DMS153 treated with DMSO at 0.1 percent for 48 hours (cell line): ENCODE measurements at regions not wholly inside any gene's neighbourhood (a gene's known extent, or its start where the extent isn't known, plus 50 kb on each side); places are given as distances from the start of the nearest gene placed in this dataset.

Source experiments
- DNase-seq: peaks from one replicate; lab custom pipeline; 2025; ENCODE audit not compliant: unreplicated experiment; lab: John Stamatoyannopoulos, UW

DNA sequence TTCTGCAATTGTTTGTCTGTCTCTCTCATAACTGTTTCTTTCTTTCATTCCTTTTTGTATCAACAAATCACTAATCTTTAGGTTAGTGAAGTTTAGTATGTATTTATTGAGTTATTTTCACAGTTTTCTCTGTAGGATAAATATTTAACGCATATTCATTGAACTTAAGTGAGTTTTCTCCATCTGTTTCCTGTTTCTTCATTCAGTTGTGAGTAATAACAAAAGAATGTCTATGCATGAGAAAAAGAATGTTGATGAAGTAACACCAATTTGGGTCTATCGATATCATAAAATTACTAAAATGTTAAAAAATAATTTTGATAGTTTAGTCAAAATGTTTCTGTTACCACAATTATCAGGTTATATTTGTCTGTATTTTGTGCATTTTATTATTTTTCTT, 948.0 kb downstream of the DSC3 start:
- no peak for DNase-seq

GRCh38 chr18:30093376-30093775, 949.2 kb downstream of the DSC3 start:
- DNase-seq, result no peak

GRCh38 chr18:30088238-30089015, 954.1 kb downstream of the DSC3 start:
- no peak for DNase-seq

- DNase-seq, result no peak
Measured at GRCh38 chr18:30086351-30086750, 956.2 kb downstream of the DSC3 start.

GRCh38 chr18:30081122-30081521, 961.4 kb downstream of the DSC3 start:
- no peak for DNase-seq

GRCh38 chr18:30072609-30073385, 969.7 kb downstream of the DSC3 start:
- no peak for DNase-seq

- DNase-seq, result no peak
Measured at GRCh38 chr18:30066288-30066687, 976.3 kb downstream of the DSC3 start.

GRCh38 chr18:30057398-30057797, 985.1 kb downstream of the DSC3 start:
- DNase-seq, result no peak

DNA sequence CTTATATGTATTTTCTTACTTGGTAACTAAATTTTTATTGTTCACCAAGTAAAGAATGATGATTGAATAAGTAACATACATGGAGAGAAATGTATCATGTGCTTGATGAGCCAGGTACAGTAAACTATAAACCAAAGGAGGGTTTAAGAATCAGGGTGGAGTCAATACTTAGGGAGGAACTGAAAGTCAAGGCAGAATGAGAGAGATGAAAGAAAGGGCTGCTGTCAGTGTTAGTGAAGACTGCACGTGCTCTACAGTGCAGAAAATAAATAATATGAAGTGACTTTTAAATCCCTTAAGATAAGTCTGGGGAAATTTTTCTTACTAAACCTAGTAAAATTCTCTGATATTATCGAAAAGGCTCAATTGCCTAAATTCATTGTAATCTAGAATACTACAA, 986.0 kb downstream of the DSC3 start:
- DNase-seq, result no peak

GRCh38 chr18:30044496-30044895, 998.0 kb downstream of the DSC3 start:
- no peak for DNase-seq

DNA sequence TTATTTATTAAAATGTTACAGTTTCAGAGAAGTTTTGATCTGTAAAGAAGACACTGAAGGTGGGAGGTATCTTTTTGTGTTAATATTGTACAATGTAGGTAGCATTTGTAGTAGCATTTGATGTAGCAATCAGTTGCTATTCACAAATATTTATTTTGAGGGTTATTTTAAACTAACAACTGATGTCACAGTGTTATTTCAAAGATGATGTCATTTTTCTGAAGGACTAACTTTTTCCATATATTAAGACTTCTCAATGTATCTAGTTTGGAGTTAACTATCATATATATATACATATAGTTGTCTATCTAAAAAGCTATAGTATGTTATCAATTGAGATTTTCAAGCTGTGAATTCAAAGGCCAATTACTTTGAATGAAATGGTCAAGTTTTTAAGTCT, 1003.3 kb downstream of the DSC3 start:
- no peak for DNase-seq

GRCh38 chr18:30034818-30035217, 1007.7 kb downstream of the DSC3 start:
- no peak for DNase-seq

DNA sequence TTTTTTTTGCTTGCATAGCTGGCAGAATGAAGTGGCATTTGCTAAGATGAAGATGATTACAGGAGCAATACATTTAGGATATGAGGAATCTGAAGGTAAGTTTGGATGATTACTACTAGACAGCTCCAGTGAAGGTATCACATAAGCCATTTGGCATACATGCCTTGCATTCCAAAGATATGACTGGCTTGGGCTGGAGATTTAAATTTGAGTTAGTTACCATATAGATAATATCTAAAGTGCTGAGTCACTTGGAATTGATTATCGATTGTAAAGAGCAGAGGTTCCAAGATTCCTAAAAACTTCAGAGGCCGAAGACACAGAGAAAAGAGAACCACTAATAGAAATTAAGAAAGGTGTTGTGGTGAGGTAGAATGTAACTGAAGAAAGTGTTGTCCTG, 1026.4 kb downstream of the DSC3 start:
- no peak for DNase-seq

GRCh38 chr18:30004965-30005364, 1037.6 kb downstream of the DSC3 start:
- DNase-seq, result no peak

GRCh38 chr18:29982218-29982617, 1060.3 kb downstream of the DSC3 start:
- no peak for DNase-seq

DNA sequence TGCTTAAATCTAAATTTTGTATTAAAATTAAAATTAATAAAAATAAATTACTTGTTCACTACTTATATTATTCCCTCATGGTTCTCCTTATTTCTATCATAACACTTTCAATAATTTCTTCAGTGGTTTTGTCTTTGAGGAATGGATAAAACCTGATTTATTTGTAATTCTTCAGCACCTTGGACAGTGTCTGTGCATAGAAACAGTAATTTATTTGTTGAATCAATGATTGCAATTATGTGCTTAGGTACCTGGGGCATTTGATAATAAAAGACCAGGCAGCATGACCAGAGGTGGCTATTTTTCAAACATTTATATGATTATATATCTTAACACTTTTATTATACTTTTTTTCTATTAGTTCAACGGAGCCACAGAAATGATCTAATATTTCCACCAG, 1062.7 kb downstream of the DSC3 start:
- DNase-seq, result no peak

- no peak for DNase-seq
Measured at GRCh38 chr18:29969876-29970275, 1072.7 kb downstream of the DSC3 start.

DNA sequence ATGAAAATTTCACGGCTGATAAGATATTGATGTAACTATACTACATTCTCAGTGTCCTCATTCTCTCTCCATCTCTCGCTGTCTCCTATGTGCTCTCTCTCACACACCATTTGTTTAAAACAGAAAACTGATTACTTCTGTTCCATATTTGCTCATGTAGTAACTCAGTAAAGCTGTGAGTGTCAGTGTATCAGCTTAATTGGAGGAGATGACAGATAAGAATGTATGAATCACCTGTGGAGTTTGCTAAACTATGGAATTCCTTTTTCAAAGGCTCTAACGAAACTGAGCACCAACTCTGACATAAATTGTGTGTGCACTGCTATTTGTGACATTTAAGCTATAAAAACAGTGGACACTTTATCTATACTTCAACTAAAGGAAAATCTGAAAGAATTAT, 1080.0 kb downstream of the DSC3 start:
- DNase-seq, result no peak

- DNase-seq, result no peak
Measured at GRCh38 chr18:29960539-29960938, 1082.0 kb downstream of the DSC3 start.

- no peak for DNase-seq
Measured at GRCh38 chr18:29930231-29930630, 1112.3 kb downstream of the DSC3 start.

- no peak for DNase-seq
Measured at GRCh38 chr18:29928081-29928480, 1114.5 kb downstream of the DSC3 start.

- no peak for DNase-seq
Measured at GRCh38 chr18:29925566-29925965, 1117.0 kb downstream of the DSC3 start.

- no peak for DNase-seq
Measured at GRCh38 chr18:29912351-29912750, 1130.2 kb downstream of the DSC3 start.
